Transverse colon (tissue), 3 donors: ENCODE measurements at regions not wholly inside any gene's neighbourhood (a gene's known extent, or its start where the extent isn't known, plus 50 kb on each side); places are given as distances from the start of the nearest gene placed in this dataset.

ENCODE experiments used
- CTCF ChIP-seq, 5 experiments: fragments of 200-600 bp in 3 of 5; fragments of 450-650 bp in 2 of 5; sonication (generic) in 3 of 5; IDR thresholded peaks; 1 replicate in 2 of 5; 2 replicates in 3 of 5; pipeline ENCODE4 v1.5.1; 2016 to 2017; ENCODE audit warnings: antibody characterized with exemption in 5 of 5, inconsistent platforms in 3 of 5, mild to moderate bottlenecking in 2 of 5, moderate library complexity in 1 of 5
- POLR2A ChIP-seq: fragments of 450-650 bp; IDR thresholded peaks from one replicate; pipeline ENCODE4 v1.6.1; 2016; ENCODE audit warnings: antibody characterized with exemption, mild to moderate bottlenecking, moderate library complexity

DNA sequence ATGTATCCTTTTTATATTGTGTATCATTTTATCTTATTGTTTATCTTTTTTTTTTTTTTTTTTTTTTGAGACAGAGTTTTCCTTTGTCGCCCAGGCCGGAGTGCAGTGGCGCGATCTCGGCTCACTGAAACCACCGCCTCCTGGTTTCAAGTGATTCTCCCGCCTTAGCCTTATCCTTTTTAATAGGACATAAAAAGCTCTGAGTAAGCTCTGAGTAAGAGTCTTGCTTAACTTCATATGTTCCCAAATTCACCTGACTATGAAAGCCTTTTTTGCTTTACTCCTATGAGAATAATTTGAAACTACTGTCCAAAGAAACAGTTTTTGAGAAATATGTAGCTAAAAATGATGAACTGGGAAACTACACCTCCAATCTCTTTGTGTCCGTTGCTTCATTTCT is 525.5 kb downstream of the IRS1 start:
- TF ChIP-seq POLR2A (no peak), CTCF (IDR thresholded peaks at IDR 0.05) (no peak)
